ENCODE measurements at regions not wholly inside any gene's neighbourhood (a gene's known extent, or its start where the extent isn't known, plus 50 kb on each side); places are given as distances from the start of the nearest gene placed in this dataset.
"Not testable (repeated sequence)": the region's sequence is repeated elsewhere in the genome, so short reads cannot be mapped to it uniquely, and the experiment has no call there.

GRCh38 chr2:231644426-231644825 is 51.8 kb downstream of the TEX44 start:
- DNase-seq (ENCODE audit: low read depth in 3 of 3) = no peak

- no peak for DNase-seq (ENCODE audit: low read depth in 3 of 3)
These were observed 53.8 kb downstream of the TEX44 start for GRCh38 chr2:231646476-231646875.

DNA sequence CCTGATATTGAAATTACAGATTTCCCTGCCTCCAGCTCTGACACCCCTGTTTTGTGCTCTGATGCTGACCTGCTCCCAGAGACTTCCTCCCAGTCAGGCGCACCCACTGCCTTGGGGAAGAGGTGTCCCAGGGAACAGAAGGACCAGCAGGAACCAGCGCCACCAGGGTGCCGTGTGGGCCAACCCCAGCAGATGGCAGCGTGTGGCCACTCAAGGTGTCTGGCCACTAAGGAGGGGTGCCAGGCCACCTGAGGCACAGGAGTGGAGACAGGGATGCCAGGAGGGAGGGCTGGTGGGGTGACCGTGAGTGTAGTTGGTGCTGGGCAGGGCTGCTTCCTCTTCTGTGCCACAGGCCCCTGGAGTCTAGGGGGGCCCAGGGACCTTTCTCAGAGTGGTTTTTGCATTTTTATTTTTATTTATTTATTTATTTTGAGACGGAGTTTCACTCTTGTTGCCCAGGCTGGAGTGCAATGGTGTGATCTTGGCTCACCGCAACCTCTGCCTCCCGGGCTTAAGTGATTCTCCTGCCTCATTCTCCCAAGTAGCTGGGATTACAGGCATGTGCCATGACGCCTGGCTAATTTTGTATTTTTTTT is 56.0 kb downstream of the TEX44 start:
- peak in 1 of 3 donors; percentile 34 for DNase-seq (ENCODE audit: low read depth in 3 of 3)

DNA sequence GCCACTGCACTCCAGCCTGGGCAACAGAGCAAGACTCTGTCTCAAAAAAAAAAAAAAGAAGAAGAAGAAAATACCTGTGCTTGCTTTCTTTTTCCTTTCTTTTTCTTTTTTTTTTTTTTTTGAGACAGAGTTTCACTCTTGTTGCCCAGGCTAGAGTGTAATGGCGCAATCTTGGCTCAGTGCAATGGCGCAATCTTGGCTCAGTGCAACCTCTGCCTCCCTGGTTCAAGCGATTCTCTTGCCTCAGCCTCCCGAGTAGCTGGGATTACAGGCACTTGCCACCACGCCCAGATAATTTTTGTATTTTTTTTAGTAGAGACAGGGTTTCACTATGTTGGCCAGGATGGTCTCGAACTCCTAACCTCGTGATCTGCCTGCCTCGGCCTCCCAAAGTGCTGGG is 56.8 kb upstream of the PTMA start:
- DNase-seq (ENCODE audit: low read depth in 3 of 3) = not testable (repeated sequence)

DNA sequence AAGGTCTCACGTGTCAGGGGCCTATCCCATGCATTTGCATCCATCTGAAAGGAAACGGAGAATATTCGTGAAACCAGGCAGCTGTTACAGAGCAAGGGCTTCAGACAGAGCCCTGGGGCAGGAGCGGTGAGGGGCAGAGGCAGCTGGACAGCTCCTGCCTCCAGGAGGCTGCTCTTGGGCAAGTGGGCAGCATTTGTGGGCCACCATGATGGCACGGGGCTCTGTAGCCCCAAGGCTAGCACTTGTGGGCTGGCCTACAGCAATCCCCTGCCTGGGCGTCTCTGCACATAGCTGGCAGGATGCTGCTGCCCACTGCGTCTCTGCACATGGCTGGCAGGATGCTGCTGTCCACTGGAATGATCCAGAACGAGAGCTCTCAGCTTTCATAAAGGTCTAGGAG is 52.8 kb upstream of the PTMA start:
- no peak for DNase-seq (ENCODE audit: low read depth in 3 of 3)

GRCh38 chr2:231655894-231656293 is 52.4 kb upstream of the PTMA start:
- no peak for DNase-seq (ENCODE audit: low read depth in 3 of 3)
